ENCODE measurements at regions not wholly inside any gene's neighbourhood (a gene's known extent, or its start where the extent isn't known, plus 50 kb on each side); places are given as distances from the start of the nearest gene placed in this dataset.

DNA sequence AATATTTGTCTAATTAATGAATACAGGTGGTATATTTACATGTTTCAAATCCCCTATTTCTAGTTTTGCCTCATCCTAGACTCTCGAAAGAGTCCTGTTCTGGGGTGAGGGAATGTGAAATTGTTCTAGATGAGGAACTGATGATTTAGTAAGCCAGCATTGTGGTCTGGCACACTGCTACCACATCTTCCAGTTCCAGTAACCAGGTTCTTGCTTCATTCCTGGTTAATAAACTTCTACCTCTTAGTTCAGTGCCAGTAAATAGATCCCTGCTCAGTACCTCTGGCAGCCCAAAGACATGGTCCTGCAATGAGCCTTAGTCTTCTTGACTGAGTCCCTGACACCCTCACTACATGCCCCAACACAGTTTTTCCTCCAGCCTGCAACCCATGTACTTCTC is 207.7 kb downstream of the SREK1 start:
- TF ChIP-seq, protein P1, sequence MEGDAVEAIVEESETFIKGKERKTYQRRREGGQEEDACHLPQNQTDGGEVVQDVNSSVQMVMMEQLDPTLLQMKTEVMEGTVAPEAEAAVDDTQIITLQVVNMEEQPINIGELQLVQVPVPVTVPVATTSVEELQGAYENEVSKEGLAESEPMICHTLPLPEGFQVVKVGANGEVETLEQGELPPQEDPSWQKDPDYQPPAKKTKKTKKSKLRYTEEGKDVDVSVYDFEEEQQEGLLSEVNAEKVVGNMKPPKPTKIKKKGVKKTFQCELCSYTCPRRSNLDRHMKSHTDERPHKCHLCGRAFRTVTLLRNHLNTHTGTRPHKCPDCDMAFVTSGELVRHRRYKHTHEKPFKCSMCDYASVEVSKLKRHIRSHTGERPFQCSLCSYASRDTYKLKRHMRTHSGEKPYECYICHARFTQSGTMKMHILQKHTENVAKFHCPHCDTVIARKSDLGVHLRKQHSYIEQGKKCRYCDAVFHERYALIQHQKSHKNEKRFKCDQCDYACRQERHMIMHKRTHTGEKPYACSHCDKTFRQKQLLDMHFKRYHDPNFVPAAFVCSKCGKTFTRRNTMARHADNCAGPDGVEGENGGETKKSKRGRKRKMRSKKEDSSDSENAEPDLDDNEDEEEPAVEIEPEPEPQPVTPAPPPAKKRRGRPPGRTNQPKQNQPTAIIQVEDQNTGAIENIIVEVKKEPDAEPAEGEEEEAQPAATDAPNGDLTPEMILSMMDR (IDR thresholded peaks at IDR 0.05), result no peak
- TF ChIP-seq FOXM1 (IDR thresholded peaks at IDR 0.05; ENCODE audit: low read depth), result no peak
- TF ChIP-seq, protein P2, sequence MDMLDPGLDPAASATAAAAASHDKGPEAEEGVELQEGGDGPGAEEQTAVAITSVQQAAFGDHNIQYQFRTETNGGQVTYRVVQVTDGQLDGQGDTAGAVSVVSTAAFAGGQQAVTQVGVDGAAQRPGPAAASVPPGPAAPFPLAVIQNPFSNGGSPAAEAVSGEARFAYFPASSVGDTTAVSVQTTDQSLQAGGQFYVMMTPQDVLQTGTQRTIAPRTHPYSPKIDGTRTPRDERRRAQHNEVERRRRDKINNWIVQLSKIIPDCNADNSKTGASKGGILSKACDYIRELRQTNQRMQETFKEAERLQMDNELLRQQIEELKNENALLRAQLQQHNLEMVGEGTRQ (IDR thresholded peaks at IDR 0.05; ENCODE audit: borderline replicate concordance, low read depth, low read length), result no peak
- TF ChIP-seq, protein P3, sequence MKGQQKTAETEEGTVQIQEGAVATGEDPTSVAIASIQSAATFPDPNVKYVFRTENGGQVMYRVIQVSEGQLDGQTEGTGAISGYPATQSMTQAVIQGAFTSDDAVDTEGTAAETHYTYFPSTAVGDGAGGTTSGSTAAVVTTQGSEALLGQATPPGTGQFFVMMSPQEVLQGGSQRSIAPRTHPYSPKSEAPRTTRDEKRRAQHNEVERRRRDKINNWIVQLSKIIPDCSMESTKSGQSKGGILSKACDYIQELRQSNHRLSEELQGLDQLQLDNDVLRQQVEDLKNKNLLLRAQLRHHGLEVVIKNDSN (IDR thresholded peaks at IDR 0.05; ENCODE audit: borderline replicate concordance, low read depth), result no peak
- TF ChIP-seq RAD21 (IDR thresholded peaks at IDR 0.05; ENCODE audit: low read length), result no peak
- no peak for TF ChIP-seq MEF2A (IDR thresholded peaks at IDR 0.05; ENCODE audit: borderline replicate concordance, low read depth)
- no peak for TF ChIP-seq GATA2 (CRISPR knock-in tag; IDR thresholded peaks at IDR 0.05)
- TF ChIP-seq, protein P4, sequence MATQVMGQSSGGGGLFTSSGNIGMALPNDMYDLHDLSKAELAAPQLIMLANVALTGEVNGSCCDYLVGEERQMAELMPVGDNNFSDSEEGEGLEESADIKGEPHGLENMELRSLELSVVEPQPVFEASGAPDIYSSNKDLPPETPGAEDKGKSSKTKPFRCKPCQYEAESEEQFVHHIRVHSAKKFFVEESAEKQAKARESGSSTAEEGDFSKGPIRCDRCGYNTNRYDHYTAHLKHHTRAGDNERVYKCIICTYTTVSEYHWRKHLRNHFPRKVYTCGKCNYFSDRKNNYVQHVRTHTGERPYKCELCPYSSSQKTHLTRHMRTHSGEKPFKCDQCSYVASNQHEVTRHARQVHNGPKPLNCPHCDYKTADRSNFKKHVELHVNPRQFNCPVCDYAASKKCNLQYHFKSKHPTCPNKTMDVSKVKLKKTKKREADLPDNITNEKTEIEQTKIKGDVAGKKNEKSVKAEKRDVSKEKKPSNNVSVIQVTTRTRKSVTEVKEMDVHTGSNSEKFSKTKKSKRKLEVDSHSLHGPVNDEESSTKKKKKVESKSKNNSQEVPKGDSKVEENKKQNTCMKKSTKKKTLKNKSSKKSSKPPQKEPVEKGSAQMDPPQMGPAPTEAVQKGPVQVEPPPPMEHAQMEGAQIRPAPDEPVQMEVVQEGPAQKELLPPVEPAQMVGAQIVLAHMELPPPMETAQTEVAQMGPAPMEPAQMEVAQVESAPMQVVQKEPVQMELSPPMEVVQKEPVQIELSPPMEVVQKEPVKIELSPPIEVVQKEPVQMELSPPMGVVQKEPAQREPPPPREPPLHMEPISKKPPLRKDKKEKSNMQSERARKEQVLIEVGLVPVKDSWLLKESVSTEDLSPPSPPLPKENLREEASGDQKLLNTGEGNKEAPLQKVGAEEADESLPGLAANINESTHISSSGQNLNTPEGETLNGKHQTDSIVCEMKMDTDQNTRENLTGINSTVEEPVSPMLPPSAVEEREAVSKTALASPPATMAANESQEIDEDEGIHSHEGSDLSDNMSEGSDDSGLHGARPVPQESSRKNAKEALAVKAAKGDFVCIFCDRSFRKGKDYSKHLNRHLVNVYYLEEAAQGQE (IDR thresholded peaks at IDR 0.05; ENCODE audit: low read depth, low read length), result no peak
- TF ChIP-seq EZH2phosphoT487 (IDR thresholded peaks at IDR 0.05; ENCODE audit: borderline replicate concordance, low read depth), result no peak
- TF ChIP-seq CHD2 (IDR thresholded peaks at IDR 0.05; ENCODE audit: low read length, partially characterized antibody), result no peak
- TF ChIP-seq, protein P5, sequence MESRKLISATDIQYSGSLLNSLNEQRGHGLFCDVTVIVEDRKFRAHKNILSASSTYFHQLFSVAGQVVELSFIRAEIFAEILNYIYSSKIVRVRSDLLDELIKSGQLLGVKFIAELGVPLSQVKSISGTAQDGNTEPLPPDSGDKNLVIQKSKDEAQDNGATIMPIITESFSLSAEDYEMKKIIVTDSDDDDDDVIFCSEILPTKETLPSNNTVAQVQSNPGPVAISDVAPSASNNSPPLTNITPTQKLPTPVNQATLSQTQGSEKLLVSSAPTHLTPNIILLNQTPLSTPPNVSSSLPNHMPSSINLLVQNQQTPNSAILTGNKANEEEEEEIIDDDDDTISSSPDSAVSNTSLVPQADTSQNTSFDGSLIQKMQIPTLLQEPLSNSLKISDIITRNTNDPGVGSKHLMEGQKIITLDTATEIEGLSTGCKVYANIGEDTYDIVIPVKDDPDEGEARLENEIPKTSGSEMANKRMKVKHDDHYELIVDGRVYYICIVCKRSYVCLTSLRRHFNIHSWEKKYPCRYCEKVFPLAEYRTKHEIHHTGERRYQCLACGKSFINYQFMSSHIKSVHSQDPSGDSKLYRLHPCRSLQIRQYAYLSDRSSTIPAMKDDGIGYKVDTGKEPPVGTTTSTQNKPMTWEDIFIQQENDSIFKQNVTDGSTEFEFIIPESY (IDR thresholded peaks at IDR 0.05; ENCODE audit: borderline replicate concordance, low read depth), result no peak
- TF ChIP-seq POLR2AphosphoS5 (IDR thresholded peaks at IDR 0.05; ENCODE audit: low read depth, low read length), result no peak
